Hematopoietic multipotent progenitor cell treated with erythropoietin and hydrocortisone succinate and interleukin-3 and kit ligand, for 4 days (in vitro differentiated cells): ENCODE measurements at regions not wholly inside any gene's neighbourhood (a gene's known extent, or its start where the extent isn't known, plus 50 kb on each side); places are given as distances from the start of the nearest gene placed in this dataset.
A peak's percentile ranks its signal among the peaks of the same experiment; 100 is the strongest.
"Not testable (repeated sequence)": the region's sequence is repeated elsewhere in the genome, so short reads cannot be mapped to it uniquely, and the experiment has no call there.

ENCODE experiments used
- DNase-seq: peaks from one replicate; pipeline ENCODE4 v3.0.0-alpha.2; 2015

DNA sequence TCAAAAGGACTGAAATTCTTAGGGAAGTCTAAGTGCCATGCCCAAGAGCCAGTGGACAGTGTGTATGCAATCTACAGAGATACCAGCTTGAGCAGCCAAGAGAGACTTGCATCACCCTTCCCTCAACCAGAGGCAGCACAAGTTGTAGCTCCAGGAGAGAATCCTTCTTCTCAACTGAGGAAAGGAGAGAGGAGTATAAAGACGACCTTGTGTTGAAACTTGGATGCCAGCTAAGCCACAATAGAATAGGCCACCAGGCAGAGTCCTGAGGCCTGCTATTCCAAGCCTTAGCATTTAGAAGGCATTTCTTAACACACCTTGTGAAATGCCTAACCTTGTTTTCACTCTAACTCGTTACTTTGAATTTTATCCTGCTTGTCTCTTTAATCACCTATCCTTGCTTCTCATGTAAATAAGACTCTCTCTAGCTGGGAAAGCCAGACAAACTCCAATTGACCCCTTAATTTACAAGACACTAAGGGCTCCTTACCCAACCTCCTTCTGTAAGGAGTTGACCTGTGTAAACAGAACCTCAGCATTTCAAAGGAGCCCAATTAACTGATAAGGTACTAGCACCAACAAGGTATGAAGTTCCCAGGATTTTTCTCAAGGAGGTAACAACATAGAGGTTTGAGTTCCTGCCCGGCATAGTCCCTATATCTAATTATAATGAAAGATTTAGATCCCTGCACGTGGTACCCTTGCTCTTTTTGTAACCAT is 738.8 kb downstream of the AMY1C start:
- no peak for DNase-seq

DNA sequence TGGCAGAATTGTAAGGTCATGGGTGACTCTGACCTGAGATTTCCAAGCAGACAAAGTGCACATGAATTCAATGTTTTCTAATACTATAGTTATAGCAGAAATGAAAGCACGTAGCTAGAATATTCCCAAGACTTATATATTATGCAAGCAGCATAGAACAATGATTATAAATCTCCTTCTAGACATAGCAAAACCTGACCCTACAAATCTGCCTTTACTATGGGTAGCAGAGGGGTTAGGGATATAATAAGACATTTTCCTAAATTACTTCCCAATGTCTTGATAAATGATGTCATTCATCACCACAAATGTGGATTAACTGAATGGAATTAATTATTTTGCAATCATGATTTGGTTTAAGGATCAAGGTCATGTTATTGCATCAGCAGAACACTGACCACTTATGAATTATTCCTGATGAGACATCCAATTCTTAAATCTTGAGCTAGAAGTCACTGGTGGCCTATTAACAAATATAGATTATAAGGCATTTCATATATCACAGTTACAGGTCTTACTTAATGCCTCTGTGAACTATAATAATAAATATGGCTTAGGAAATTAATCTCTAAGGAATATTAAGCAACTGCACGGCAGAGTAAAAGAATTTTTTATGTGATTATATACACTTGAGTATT is 776.6 kb downstream of the AMY1C start:
- no peak for DNase-seq

- no peak for DNase-seq
Measured at GRCh38 chr1:104531990-104532389, 782.3 kb downstream of the AMY1C start.

DNA sequence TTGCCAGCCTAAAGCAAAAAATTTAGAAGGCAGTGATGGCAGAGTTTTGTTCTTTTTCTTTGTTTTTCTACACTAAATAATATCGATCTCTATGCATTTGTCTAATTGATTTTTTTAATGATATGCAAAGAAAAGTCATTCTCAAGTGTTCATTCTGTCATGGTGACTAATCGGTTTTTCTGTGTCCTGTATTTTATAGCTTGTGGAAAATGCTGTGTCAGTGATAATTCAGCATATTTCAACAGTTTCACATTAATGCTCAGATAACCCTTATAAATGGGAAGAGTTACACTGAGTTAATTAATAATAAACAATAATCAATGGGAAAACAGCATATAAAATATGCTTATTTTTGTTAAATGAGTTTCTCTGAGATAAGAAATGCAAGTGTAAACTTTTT is 824.9 kb downstream of the AMY1C start:
- no peak for DNase-seq

- DNase-seq, result peak; percentile 1
Measured at GRCh38 chr1:104592926-104593325, 843.2 kb downstream of the AMY1C start.

- DNase-seq, result no peak
Measured at GRCh38 chr1:104593413-104594187, 843.9 kb downstream of the AMY1C start.

- DNase-seq, result no peak
Measured at GRCh38 chr1:104617474-104617873, 867.8 kb downstream of the AMY1C start.

GRCh38 chr1:104621221-104621620 is 871.5 kb downstream of the AMY1C start:
- no peak for DNase-seq

GRCh38 chr1:104624538-104624937 is 874.8 kb downstream of the AMY1C start:
- no peak for DNase-seq

DNA sequence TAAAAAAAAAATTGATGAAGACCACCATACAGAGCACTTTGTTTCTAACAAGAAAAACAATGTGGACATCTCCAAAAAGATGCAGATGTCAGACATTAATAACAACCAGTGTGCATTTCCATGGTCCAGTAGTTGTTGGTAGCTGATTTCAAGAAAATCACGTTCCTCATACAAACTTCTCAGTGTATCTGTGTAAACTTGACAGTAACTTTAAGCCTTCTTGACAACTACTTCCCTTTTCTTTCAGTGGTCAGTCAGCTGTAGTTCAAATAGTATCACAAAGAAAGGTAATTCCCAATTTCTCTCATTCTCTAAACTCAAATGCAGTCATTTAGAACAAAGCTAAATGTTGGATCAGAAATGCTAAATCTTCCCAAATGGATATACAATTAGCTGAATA is 879.9 kb downstream of the AMY1C start:
- no peak for DNase-seq

GRCh38 chr1:104630567-104631149 is 881.0 kb downstream of the AMY1C start:
- DNase-seq, result no peak

DNA sequence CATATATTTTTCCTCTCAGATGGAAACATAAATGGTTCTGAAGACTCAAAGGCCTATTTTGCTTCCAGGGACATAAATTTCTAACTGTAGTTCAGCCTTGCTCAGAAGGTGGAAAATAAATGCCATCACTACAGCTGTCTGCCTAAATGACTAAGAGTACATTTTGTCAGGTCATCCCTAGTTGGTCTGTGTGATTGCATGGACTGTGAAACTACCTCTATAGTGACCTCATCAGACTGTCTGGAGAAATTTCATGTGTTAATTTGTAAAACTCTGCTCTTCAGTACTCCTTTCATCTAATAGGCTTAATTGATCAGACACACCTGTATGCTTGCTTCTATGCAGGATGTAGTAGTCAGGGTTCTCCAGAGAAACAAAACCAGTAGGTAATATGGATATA is 886.9 kb downstream of the AMY1C start:
- DNase-seq, result peak; percentile 15

DNA sequence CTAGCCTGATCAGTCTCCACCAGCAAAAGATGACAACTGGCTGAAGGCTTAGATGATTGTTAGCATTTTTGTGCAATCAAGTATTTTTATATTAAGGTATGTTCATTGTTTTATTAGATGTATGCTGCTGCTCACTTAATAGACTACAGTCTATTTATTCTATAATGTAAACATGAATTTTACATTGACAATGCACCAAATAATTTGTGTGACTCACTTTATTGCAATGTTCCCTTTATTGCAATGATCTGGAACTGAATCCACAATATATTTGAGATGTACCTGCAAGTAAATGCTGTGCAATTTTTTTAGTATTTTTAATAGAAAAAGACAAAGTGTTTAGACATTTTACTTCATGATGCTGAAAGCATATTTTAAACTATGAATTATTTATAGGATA is 896.5 kb downstream of the AMY1C start:
- no peak for DNase-seq

DNA sequence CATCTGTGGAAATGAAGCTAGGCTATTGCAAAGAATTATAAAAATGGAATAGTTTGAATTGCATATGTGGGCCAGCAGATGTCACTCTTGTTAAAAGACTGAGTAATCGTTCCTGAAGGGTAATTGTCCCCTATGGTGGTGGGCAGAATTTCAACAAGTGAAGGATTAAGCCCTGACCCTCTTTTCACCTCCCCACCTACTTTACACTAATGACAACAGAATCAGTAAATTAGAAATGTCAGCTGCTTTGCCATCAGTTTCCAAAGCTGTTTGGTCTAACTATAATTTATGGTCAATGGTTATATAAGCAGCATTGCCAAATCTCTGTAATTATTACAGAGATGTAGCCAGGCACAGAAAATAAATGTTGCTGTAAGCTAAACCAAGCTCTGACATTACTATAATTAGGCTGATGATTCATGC is 898.6 kb downstream of the AMY1C start:
- peak; percentile 55 for DNase-seq

DNA sequence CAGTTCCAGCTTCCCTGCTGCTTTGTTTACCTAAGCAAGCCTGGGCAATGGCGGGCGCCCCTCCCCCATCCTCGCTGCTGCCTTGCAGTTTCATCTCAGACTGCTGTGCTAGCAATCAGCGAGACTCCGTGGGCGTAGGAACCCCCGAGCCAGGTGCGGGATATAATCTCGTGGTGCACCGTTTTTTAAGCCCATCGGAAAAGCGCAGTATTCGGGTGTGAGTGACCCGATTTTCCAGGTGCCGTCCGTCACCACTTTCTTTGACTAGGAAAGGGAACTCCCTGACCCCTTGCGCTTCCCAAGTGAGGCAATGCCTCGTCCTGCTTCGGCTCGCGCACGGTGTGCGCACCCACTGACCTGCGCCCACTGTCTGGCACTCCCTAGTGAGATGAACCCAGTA is 914.7 kb downstream of the AMY1C start:
- not testable (repeated sequence) for DNase-seq

DNA sequence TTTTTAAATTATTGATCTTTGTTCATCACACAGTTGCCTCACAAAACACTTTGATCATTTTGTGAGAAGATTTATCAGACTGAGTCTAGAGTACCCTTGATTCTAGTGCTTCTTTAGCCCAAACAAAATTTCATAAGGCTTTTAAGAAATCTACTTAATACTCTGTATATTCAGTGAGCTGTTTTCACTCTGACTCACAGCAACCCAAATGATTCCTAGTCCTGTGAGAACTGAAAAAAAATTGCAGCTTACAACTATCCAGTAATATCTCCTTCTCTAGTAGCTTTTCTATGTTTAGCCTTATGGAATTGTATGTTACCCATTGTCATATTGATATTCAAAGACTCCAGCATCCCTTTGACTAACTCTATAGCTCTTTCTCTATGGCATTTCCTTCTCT is 915.6 kb downstream of the AMY1C start:
- no peak for DNase-seq

DNA sequence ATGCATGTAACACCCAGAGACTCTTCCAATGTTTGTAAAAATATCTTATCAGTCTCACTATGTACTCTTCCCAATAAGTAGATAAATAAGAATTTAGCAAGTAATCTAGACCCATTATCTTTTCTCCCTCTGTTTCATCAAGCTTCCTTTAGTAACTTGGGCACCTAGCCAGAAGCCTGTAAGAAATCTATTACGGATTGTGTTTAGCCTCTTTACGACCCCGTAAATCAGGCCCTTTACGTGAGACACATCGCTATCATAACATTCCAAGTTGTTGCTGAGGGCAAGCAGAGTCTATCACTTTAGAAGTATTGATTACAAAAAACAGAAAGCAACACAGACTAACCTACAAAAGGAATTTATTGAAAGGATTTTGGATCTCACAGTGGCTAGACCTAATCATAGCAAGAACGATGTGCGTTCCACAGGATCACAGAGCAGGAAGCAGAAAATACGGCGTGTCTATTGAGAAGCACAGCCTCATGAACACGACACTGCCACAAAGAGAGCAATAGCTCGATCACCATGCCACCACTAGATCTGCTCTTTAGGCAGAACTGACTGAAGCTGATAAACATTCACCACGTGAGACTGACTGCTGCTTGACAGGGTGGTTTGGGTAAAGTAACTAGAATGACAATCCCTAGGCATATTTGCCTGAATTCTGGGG is 922.1 kb downstream of the AMY1C start:
- DNase-seq, result no peak

DNA sequence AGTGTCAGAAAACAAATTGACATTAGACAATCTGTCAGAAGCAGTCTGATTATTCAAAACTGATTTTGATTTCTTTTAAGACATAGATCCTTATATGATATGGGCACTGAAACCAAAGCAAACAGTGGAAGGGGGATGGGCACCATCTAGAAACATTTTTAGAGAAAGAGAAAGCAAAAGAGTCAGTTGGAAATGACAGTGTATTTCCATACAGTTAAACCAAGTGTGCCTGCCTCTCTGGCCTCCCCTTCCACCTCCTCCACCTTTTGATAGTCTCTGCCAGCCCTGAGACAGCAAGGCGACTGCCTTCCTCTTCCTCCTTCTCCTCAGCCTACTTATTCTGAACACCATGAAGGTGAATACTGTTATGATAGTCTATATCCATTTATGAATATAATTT is 949.7 kb downstream of the AMY1C start:
- DNase-seq, result no peak

- DNase-seq, result no peak
Measured at GRCh38 chr1:104702731-104703130, 953.0 kb downstream of the AMY1C start.

GRCh38 chr1:104706631-104707147 is 957.0 kb downstream of the AMY1C start:
- peak; percentile 7 for DNase-seq

DNA sequence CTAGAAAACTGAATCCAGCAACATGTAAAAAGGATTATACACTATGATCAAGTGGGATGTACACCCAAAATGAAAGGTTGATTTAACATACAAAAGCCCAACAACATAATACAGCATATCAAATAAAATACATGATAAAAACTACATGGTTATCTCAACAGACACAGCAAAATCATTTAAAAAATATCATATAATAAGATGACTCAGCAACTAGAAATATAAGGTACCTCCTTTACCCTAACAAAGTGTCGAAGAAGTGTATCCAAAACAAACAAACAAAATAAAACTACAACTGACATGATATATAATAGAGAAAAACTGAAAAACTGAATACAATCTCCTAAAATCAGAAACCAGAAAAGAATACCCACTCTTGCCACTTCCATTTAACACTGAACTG is 969.1 kb downstream of the AMY1C start:
- DNase-seq, result no peak

DNA sequence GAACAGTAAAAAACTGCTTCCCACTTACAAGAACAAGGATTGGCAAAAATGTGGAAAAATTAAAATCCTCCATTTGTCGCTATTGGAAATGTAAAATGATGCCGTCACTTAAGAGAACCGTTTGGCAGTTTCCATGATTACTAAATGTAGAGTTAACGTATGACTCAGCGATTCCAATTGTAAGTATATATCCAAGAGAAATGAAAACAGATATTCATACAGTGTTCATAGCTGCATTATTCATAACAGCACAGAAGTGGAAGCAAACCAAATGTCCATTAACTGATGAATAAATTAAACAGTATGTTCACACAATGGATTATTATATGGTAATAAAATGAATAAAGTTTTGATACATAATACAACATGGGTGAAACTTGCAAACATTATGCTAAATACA is 971.0 kb downstream of the AMY1C start:
- no peak for DNase-seq

DNA sequence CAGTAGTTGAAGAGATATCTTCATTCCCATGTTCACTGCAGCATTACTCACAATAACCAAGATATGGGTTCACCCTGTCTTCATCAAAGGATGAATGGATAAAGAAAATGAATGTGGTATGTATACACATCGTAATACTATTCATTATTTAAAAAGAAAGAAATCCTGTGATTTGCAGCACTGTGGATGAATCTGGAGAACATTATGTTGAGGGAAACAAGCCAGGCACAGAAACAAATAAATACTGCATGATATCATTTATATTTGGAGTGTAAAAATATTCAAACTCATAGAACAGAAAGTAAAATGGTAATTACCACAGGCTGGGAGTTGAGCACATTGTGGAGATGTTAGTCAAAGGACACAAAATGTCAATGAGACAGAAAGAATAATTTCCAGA is 977.2 kb downstream of the AMY1C start:
- no peak for DNase-seq
